ENCODE measurements at regions not wholly inside any gene's neighbourhood (a gene's known extent, or its start where the extent isn't known, plus 50 kb on each side); places are given as distances from the start of the nearest gene placed in this dataset.
"Not testable (repeated sequence)": the region's sequence is repeated elsewhere in the genome, so short reads cannot be mapped to it uniquely, and the experiment has no call there.

DNA sequence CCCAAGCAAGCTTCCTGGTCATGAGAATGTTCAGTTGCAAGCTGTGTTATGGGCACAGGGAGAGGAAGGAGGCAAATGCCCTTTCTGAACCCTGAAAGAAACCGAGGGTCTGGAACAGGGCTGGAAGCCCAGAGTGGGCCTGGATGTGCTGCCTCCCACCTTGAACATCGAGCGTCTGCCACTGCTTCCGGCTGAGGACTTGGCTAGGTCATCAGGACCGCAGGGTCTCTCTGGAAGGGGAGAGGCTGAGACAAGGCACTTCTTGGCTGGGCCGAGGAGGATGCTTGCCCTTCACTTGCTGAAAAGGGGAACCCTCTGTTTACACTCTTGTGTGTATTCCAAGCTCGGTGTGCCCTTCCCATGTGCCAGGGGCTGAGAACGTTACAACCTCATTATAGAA lies 168.0 kb upstream of the C1orf174 start:
- DNase-seq, result no peak

DNA sequence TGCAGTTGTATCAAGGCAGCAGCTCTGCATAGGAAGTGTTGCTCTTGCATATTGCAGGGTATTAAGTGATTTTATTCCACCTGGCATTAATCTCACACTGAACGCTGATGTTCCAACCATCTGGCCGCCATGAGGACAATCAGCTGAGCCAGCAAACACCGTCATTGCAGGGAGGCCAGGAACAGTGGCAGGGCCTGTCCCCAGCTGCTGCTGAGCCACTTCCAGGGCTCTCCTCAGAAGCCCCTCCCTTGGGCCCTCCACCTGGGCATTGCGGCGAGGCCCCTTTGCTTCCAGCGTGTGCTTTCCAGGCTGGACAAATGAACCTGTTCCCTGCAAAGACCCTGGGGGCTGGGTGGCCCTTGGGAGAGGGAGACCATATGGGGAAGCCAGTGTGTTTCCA lies 171.6 kb upstream of the C1orf174 start:
- DNase-seq, result no peak

DNA sequence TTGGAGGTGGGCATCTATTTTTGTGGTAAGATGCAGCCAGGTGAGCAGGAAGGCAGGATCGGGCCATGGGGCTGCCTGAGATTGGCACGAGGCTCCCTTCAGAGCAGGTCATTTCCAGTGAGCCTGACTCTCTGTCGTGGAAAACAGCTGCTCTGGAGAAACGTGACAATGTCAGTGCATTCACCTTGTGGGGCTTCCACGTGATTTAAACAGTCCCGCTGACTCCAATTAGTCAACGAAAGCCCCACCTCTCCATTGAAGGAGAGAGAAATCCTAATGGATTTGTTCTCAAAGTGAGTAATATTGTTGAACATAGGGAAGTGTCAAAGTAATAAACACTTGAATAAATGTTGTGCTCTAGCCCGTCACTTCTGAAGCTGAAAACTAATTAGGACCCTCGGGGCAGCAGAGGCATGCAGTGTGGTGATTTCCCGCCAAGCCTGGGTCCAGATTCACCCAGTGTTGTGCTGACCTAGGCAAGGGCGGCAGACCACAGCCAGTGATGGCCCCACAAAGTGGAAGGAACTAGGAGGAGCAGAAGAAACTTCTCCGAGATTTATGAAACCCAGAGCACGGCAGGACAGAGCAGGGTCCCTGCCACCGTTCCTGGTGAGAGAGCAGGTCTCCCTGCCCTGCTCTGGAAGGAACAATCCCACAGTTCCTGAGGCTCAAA lies 172.5 kb upstream of the C1orf174 start:
- no peak for DNase-seq

DNA sequence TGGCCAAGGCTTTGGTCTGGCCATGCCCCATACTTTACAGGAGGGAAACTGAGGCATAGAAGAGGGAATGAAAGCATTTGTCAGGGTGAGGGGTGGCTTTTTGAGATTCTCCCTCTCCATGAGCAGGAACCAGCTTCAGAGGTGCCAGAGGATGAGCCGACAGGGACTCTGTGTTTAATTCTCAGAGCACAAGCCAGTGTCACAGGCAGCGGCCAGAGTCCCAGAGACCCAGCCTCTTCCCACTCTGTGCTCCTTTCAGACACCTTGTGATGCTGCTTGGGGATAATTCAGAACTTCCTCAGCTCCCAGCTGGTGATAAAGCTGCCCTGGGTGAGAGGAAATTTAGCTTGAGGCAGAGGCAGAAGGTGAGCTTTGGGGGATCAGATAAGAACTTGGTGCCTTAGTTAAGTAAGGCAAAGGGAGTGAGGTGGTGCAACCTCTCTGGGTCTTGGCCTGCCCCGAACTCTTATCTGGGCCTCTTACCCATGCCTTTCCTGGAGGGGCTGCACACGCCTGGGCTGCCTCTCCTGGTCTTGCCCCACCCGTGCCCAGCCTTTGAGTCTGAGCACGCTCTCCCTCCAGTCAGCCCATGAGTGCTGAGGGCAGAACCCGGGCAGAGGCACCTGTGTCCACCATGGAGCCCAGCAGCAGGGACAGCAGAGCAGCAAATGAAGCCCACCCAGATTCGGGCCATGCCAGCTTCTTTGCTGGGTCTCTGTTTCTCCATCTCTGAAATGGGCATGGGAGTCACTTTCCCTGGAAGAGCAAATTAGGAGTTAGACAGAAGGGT lies 175.6 kb upstream of the C1orf174 start:
- DNase-seq, result no peak

DNA sequence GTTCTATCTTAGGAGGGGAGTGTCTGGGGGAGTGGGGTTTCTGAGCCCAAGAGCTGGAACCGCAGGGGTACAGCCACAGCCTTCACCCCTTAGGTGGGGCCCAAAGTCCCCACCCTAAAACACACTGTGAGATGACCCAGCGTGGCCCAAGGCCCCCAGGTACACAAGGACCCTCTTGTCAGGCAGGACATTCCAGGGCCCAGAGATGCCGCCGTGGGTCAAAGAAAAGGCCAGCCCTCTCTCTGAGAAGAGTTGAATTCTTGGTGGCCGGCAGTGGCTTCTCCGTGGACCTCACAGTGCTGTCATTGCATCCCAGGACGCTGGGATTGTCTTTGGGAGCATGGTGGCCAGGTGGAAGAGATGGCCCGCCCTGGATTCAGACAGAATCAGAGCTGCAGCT lies 176.3 kb upstream of the C1orf174 start:
- no peak for DNase-seq

DNA sequence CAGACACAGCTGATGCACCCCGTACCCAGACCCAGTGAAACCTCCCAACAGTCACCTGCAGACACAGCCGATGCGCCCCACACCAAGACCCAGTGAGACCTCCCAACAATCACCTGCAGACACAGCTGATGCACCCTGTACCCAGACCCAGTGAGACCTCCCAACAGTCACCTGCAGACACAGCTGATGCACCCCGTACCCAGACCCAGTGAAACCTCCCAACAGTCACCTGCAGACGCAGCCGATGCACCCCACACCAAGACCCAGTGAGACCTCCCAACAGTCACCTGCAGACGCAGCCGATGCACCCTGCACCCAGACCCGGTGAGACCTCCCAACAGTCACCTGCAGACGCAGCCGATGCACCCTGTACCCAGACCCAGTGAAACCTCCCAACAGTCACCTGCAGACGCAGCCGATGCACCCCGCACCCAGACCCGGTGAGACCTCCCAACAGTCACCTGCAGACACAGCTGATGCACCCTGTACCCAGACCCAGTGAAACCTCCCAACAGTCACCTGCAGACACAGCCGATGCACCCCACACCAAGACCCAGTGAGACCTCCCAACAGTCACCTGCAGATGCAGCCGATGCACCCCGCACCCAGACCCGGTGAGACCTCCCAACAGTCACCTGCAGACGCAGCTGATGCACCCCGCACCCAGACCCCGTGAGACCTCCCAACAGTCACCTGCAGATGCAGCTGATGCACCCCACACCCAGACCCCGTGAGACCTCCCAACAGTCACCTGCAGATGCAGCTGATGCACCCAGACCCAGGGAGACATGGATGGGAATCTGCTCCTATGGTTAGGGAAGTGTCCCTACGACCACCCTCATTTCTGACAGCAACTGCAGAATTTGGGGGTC lies 178.3 kb upstream of the C1orf174 start:
- DNase-seq, result not testable (repeated sequence)

DNA sequence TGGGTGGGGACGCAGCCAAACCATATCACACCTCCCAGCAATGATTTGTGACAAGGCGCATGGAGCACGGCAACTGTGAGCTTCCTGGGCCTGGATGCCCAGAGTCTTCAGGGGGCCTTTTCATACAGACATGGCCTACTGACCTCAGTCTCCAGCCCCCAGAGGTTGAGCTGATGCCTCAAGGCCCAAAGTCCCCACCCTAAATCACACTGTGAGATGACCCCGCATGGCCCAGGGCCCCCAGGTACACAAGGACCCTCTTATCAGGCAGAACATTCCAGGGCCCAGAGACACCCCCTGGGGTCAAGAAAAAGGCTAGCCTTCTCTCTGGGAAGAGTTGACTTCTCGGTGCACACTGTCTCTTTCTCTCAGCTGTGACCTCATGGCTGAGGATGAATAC lies 179.7 kb upstream of the C1orf174 start:
- DNase-seq, result no peak

DNA sequence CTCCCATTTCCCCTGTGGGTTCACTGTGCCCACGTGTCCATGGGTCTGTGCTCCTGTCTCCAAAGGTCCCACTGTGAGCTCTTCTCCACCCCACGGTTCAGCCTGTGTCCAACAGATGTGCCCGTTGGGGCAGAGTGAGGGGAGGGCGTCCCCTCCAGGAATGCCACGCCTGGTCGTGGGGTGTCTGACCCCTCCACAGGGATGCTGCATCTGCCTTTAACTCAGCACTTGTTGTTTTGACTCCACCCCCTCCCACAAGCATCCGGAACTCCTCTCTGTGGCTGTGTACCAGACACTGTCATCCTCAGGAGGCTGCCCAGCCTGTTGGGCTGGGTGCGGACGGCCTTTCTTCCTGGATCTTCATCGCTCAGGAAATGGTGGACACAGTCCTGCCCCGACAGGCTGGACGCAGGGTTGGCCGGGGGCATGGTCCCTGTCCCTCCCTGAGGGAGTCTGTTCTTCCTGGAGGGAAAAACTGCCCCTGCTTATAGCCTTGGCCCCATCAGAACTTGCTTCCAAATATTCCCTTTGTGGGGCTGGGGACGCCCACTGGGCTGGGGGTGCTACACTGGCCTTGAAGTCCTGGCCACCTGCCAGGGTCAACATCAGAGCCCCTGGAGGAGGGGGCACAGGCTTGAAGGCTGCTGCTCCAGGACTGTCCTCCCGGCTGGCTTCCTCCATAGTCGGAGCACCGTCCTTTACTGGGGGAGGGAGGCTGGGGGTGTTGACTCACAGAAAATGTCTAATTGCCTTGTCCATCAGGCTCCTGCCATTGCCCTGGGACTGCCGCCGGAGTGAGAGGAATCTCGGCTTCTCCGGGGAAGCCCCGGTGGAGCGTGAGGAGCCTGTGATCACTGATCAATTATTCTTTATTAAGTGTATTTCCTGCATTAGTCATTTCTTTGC lies 182.0 kb upstream of the C1orf174 start:
- no peak for DNase-seq

DNA sequence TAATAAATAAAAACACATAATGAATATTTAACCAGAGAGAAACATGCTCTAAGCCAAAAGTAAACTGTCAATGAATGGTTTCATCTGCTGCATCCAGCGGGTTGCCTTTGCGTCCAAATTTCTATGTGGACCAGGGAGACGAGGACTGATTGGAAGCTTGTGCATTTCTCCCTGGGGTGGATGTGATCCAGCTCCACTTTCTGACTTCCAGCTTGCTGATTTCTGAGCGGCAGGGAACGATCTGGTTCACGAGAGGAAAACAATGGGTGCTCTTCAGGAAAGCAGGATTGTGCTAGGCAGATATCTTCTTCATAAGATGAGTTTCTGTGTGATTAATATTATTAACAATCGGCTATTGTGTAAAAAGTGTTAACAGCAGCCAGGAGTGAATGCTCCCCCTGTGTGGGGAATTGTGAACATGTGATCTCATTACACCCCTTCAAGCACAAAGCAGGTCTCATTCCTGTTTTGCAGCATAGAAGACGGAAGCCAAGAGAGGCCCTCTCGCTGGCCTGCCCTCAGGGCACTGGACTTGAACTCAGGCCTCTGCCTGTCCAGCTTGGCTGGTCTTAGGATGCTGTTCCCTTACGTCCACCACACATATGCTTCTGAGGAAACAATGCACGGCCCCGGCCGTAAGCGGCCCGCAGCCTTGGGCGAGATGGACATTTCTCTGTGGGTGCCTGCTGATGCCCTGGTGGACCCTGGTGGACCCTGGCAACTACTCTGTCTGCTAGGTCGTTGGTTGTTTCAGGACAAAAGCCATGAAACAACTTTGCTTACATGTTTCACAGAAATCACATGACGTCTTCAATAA lies 183.4 kb upstream of the C1orf174 start:
- no peak for DNase-seq

DNA sequence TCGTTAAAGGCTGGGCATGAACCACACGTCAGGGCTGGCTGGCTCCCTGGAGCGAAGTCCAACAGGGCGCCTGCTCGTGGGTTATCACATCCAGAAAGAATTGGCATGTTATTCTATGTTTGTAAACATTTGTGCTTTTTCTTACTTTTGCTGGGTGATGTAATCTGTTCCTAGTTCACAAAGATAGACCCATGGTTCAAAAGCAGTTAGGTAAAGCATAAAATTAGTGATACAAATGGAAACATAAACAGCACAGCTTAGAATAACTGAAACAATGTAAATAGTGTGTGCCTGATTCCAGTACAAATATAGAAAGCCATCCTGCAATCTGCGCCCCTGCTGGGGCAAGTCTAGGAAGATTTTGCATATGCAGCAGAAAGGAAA lies 184.0 kb upstream of the C1orf174 start:
- DNase-seq, result no peak

DNA sequence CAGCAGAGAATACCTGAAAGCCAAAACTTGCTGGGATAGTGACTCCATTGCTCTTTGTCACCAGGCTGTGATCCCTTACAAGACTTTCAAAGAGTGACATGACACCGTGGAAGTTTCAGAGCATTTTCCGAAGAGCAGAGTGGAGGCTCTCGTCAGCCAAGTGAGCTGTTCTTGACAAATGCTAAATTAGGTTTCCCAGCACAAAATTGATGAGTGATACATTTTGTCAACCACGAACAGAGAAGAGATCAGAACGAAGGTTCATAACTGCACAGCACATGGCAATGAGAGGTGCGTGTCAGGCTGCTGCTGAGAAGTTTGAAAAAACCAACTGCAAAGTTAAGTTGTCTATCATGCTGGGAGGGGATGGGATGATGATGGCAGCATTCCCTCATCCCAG lies 184.4 kb upstream of the C1orf174 start:
- DNase-seq, result no peak

DNA sequence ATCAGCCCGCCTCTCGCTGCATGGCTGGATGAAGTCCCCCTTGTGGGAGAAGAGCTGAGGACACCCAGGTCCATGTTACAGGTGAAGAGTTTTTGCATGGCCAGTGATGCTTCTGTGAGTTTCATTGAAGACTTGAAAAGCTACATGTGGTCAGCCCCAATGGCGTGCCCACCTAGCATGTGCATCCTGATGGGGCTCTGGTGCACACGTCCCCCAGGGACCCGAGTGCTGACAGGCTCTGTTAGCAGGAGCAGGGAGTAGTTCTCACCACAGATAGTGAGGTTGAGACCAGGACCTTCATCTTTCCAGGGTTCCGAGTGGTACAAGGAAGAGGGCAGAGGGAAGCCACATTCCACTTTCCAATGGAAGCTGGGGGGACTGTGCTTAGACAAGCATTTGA lies 184.8 kb upstream of the C1orf174 start:
- no peak for DNase-seq

DNA sequence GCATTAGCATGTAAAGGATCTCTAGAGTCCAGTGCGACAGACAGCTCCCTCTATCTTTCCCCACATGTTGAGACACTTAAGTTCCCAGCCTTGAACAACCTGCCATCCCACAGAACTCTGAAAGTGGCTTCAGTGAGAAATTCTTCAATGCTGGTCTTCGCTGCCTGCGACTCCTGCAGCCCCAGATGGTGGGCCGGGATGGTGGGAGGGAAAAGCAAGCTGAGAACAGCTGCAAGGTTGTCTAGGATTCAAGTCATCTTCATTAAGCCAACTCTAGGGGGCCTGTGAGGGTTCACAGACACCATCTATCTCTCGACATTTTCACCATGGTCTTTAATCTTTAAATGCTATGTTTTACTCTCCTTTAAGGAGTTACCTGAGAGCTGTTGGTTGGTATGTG lies 185.5 kb upstream of the C1orf174 start:
- DNase-seq, result no peak

DNA sequence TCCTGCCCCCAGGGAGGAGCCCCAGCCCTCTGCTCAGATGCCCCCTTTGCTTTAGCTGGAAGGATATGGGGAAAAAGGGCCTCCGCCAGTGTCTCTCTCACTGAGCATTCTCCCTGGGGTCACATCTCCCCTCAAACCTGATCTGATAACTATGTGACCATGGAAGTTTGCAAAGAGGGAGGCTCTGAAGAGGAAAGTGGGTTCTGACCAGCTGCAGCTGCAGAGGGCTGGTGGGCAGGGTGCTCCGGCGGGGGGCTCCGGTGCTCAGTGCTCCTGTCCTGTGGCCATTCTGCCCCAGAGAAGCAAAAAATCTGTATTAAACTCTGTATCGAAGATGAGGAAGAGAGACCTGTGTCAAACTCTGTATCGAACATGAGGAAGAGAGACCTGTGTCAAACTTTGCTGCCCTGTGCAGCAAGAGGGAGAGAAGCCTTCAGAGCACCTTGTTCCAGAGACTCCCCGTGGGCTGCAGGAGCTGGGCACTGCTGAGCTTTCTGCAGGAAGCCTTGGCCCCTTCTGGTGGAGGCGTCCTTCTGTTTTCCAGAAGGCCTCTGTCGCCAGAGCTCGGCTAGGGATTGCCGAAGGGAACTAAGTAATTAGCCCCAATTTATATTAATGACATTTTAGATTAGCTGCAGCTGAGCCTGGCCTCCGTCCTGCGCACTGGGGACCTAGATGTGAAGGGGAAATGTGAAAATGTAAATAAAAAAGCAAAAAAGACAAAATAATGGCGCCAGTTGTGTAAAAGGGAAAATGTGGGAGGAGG lies 186.2 kb upstream of the C1orf174 start:
- DNase-seq, result no peak

DNA sequence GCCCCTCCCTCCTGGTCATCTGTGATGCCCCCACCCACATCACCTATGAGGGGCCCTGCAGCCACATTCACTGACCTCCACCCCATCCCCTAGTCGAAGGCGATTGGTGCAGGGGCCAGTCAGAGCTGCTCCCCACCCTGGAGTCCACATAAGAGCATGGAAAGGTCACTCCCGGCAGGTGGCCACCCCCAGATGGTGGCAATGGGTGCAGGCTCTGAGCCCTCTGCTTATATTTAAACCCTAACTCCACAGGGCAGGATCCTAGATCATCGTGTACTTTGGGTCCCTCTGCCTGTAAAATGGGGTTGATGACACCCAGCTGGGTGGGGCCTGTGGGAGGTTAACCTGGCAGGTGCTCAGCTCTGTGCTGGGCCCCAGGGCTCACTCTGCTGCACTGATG lies 186.8 kb upstream of the C1orf174 start:
- DNase-seq, result no peak

DNA sequence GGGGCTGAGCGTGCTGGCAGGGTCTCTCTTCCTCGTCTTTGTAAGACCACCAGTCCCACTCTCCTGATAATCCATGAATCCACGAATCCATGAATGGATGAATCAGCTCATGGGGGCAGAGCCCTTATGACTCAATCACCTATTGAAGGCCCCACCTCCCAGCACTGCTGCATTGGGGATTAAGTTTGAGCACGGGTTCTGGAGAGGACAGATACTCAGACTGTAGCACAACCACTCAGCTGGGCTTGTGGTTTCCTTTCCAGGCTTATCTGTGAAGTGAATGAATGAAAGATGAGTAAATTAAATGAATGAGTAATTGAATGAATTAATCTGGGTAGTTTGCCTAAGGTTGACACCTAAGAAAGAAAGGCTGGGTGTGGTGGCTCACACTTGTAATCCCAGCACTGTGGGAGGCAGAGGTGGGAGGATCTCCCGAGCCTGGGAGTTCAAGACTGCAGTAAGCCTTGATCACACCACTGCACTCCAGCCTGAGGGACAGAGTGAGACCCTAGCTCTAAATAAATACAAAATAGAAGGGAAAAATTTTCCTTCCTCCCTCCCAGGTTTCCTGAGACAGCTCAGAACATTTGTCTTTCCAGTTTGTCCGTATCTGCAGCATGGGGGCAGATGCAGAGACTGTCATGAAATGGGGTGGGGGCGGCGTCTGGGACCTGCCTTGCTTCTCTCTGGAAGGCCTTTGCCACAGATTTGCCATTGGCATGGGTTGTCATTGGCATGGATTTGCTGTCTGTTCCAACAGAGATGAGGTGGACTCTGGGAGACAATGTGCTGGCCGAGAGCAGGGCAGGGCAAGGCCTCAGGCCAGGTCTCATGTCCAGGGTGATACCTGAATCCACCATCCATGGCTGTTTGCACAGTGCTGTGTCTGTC lies 187.7 kb upstream of the C1orf174 start:
- DNase-seq, result no peak

DNA sequence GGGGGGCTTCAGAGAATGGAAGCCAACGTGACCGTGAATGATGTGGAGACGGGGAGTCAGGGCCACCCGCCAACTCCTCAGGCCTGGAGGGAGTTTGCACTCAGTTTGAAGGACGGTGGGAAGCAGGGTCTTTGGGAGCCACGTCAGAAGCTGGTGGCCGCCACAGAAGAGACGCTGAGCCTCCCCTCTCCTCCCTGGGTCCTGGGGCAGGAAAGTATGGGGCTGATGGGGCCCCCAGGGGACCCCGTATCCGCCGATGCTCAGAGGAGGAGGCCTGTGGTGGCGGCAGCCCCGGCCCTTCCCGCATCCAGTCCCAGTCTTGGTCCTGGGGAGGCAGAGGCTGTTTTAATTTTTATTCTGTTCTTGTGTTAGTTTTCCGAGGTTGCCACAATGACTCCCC lies 188.6 kb upstream of the C1orf174 start:
- DNase-seq, result no peak

DNA sequence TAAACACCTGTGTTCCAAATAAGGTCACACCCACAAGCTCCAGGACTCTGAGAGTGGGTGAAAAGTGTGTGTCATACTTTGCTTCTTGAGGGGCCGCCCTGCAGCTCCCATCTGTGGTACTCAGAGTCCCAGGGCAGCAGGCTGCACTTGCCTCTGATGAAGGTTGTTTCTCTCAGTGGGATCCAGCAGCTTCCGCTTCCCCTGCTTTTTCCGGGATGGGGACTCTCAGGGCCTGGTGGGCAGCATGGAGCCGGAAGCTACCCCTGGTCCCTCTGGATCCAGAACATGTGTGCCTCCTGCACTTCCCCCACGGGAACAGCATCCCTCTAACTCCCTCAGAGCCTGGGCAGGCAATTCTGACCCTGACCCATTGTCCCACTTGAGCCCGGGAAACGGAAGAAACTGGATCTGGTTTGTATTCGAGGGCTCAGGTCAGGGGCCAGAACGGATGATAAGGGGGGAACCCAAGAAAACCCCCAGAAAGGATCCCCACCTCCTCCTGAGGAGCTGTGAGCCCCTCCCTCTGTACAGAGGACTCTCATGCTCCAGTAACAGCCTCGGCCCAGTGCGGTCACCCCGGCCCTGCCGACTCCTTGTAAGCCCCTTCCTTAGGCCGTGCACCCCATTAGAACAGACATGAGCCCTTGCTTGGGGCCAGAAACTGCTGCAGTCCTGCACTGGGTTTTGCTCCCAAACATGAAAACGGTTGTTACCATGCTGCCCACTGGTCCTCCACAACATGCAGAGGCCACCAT lies 189.5 kb upstream of the C1orf174 start:
- DNase-seq, result no peak

DNA sequence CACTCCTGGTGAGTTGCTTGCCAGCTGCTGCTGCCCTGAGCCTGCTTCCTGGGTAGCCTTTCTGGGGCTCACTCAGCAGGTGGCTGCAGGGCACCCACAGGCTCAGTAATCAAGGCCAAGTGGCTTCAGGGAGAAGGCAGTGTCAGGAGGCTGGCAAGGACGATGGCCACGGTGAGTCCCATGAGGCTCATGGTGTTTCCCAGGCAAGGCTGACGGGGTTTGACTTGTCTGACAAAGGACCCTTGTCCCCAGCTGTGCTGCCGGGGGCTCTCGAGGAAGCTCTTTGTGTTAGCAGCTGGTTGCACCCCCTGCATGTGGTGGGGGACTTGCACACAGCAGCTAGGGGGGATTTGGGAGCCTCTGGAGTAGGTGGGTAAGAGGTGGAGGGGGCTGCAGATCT lies 190.5 kb upstream of the C1orf174 start:
- no peak for DNase-seq

Data from NCI-H1105 treated with DMSO at 0.1 percent for 48 hours (cell line).